ENCODE measurements at regions not wholly inside any gene's neighbourhood (a gene's known extent, or its start where the extent isn't known, plus 50 kb on each side); places are given as distances from the start of the nearest gene placed in this dataset.

DNA sequence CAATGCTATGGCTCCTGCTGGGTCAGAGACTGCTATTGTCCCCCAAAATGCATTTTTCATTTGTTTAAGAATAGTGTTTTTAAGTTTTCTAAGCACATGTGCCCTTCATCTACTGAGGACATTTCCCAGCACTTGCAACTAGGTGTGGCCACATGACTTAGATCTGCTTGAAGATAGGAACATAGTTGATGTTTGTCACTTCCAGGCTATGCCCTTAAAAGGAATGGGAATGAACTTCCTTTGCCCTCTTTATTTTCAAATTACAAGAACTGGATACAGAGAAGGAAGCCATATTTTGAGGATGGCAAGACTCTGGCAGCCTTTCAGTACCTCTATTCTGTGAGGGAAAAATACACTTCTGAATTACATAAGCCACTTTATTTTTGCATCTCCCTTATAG, 203.0 kb upstream of the TFAP2D start (continued):
- TF ChIP-seq SMAD4 (CRISPR knock-in tag; IDR thresholded peaks at IDR 0.05) = no peak
- TF ChIP-seq FOXP4 (CRISPR knock-in tag; IDR thresholded peaks at IDR 0.05) = no peak
- TF ChIP-seq NR1H2 (CRISPR knock-in tag; IDR thresholded peaks at IDR 0.05) = no peak
- no peak for TF ChIP-seq IRF2 (CRISPR knock-in tag; IDR thresholded peaks at IDR 0.05; ENCODE audit: borderline replicate concordance, low read depth)
- TF ChIP-seq ZNF512 (CRISPR knock-in tag; IDR thresholded peaks at IDR 0.05; ENCODE audit: borderline replicate concordance) = no peak

DNA sequence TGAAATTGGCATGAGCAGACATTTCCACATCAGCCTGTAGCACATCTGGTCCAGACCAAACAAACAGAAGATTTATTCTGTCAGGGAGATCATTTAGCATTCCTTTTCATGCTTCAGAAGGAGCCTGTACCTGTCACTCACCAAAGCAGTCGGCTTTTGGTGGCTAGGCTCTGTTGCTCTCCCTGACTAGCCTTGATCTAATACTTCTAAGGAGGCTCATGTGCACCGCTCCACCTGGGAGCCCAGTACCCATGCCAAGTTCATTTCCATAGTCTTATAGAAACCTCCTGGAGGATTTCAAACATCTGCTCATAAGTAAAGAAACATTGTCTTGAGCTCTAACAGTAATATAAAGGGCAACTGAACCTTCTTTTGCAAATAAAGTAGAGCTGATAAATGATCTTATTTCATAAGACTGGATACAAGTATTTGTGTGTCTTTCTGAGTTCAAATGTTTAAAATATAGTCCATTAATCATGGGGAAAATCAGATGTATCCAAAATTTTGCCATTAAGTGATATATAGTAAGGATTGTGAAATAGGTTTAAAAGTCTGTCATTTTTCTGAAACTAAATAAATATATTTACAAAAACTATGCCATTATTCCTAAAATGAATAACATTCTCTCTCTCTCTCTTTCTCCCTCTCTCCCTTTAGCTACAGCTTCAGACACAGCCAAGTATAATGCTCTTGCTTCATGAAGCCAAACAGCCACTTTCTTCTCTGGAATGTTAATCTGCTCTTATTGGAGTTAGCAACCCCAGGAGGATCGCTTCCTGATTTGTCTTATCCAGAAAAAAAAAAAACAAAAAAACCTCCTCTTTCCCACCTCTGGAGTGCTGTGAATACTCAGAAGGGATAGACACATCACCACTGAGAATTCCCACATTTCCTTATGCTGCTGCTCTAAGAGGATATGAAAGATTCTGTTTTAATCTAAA, 192.7 kb upstream of the TFAP2D start:
- Mint-ChIP-seq H3K27ac (no peak overlapping the region), H3K36me3 (no peaks in the 10 kb centered on the region), H3K9me3 (no peaks in the 10 kb centered on the region), H3K4me1 (peaks cover 17% of the 10 kb centered on the region), H3K27me3 (ENCODE audit: low read depth) (no peaks in the 10 kb centered on the region), H3K4me3 (no peak overlapping the region)
- CTCF ChIA-PET = interaction anchor here (0.9 kb wide), 1 partner anchor 328 kb away, joined by 3 read pairs; no protein-coding TSS in a partner anchor
- ATAC-seq (peak; percentile 61), DNase-seq (ENCODE audit: low spot score) (no peak)
- TF ChIP-seq, protein P1, sequence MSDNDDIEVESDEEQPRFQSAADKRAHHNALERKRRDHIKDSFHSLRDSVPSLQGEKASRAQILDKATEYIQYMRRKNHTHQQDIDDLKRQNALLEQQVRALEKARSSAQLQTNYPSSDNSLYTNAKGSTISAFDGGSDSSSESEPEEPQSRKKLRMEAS (CRISPR knock-in tag; IDR thresholded peaks at IDR 0.05) = no peak
- no peak for TF ChIP-seq SP1 (CRISPR knock-in tag; conservative IDR thresholded peaks at IDR 0.05)
- no peak for TF ChIP-seq ZSCAN18 (CRISPR knock-in tag; IDR thresholded peaks at IDR 0.05)
- no peak for TF ChIP-seq ATF6 (CRISPR knock-in tag; IDR thresholded peaks at IDR 0.05)
- TF ChIP-seq IRF1 (CRISPR knock-in tag; IDR thresholded peaks at IDR 0.05) = no peak
- no peak for TF ChIP-seq E2F4 (CRISPR knock-in tag; IDR thresholded peaks at IDR 0.05; ENCODE audit: borderline replicate concordance, low read depth)
- TF ChIP-seq EMX1 (CRISPR knock-in tag; IDR thresholded peaks at IDR 0.05) = no peak
- TF ChIP-seq KAT7 (CRISPR knock-in tag; IDR thresholded peaks at IDR 0.05; ENCODE audit: borderline replicate concordance) = no peak
- TF ChIP-seq TCF7 (CRISPR knock-in tag; IDR thresholded peaks at IDR 0.05; ENCODE audit: low read depth) = no peak
- no peak for TF ChIP-seq TEAD1 (CRISPR knock-in tag; IDR thresholded peaks at IDR 0.05)
- TF ChIP-seq MXD4 (CRISPR knock-in tag; IDR thresholded peaks at IDR 0.05; ENCODE audit: borderline replicate concordance) = no peak
- no peak for TF ChIP-seq NR1H2 (CRISPR knock-in tag; IDR thresholded peaks at IDR 0.05)
- TF ChIP-seq USF1 (CRISPR knock-in tag; IDR thresholded peaks at IDR 0.05) = no peak
- TF ChIP-seq, protein P2, sequence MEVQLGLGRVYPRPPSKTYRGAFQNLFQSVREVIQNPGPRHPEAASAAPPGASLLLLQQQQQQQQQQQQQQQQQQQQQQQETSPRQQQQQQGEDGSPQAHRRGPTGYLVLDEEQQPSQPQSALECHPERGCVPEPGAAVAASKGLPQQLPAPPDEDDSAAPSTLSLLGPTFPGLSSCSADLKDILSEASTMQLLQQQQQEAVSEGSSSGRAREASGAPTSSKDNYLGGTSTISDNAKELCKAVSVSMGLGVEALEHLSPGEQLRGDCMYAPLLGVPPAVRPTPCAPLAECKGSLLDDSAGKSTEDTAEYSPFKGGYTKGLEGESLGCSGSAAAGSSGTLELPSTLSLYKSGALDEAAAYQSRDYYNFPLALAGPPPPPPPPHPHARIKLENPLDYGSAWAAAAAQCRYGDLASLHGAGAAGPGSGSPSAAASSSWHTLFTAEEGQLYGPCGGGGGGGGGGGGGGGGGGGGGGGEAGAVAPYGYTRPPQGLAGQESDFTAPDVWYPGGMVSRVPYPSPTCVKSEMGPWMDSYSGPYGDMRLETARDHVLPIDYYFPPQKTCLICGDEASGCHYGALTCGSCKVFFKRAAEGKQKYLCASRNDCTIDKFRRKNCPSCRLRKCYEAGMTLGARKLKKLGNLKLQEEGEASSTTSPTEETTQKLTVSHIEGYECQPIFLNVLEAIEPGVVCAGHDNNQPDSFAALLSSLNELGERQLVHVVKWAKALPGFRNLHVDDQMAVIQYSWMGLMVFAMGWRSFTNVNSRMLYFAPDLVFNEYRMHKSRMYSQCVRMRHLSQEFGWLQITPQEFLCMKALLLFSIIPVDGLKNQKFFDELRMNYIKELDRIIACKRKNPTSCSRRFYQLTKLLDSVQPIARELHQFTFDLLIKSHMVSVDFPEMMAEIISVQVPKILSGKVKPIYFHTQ (CRISPR knock-in tag; IDR thresholded peaks at IDR 0.05) = no peak
- TF ChIP-seq NFE2L1 (CRISPR knock-in tag; IDR thresholded peaks at IDR 0.05) = no peak
- TF ChIP-seq ESRRA (CRISPR knock-in tag; IDR thresholded peaks at IDR 0.05; ENCODE audit: borderline replicate concordance) = no peak
- no peak for TF ChIP-seq ELF4 (CRISPR knock-in tag; IDR thresholded peaks at IDR 0.05; ENCODE audit: low read depth)
- POLR2A ChIA-PET = interaction anchor here (0.7 kb wide), 1 partner anchor 594 kb away, joined by 3 read pairs; no protein-coding TSS in a partner anchor

Data from WTC11 (cell line).